Skeletal muscle tissue (tissue), 3 donors: ENCODE measurements at regions not wholly inside any gene's neighbourhood (a gene's known extent, or its start where the extent isn't known, plus 50 kb on each side); places are given as distances from the start of the nearest gene placed in this dataset.
"Not testable (repeated sequence)": the region's sequence is repeated elsewhere in the genome, so short reads cannot be mapped to it uniquely, and the experiment has no call there.

Experiments
- H3K27ac ChIP-seq: one replicate; pipeline ENCODE4 v1.7.0; 2013; ENCODE audit warnings: mild to moderate bottlenecking, low read depth, low read length, inconsistent platforms
- H3K27me3 ChIP-seq, 3 donors: one replicate each; pipeline ENCODE4 v1.7.0; 2013; ENCODE audit warnings: low read length in 3 of 3; ENCODE audit not compliant: control insufficient read depth in 3 of 3, insufficient read depth in 3 of 3
- H3K36me3 ChIP-seq, 3 donors: one replicate each; pipeline ENCODE4 v1.7.0; 2013; ENCODE audit warnings: low read length in 3 of 3; ENCODE audit not compliant: control insufficient read depth in 3 of 3, insufficient read depth in 3 of 3
- H3K4me1 ChIP-seq, 3 donors: one replicate each; pipeline ENCODE4 v1.7.0; 2013; ENCODE audit warnings: low read length in 3 of 3, mild to moderate bottlenecking in 3 of 3; ENCODE audit not compliant: control insufficient read depth in 3 of 3, insufficient read depth in 3 of 3
- H3K4me3 ChIP-seq, 3 donors: one replicate each; pipeline ENCODE4 v1.7.0; 2013; ENCODE audit warnings: low read length in 3 of 3
- H3K9ac ChIP-seq, 3 donors: one replicate each; pipeline ENCODE4 v1.7.0; 2013; ENCODE audit warnings: low read length in 3 of 3, mild to moderate bottlenecking in 3 of 3, moderate library complexity in 2 of 3, low read depth in 1 of 3
- H3K9me3 ChIP-seq, 3 donors: one replicate each; pipeline ENCODE4 v1.7.0; 2013; ENCODE audit warnings: low read length in 3 of 3; ENCODE audit not compliant: control insufficient read depth in 3 of 3
- donor health status: Osteomylitis.

DNA sequence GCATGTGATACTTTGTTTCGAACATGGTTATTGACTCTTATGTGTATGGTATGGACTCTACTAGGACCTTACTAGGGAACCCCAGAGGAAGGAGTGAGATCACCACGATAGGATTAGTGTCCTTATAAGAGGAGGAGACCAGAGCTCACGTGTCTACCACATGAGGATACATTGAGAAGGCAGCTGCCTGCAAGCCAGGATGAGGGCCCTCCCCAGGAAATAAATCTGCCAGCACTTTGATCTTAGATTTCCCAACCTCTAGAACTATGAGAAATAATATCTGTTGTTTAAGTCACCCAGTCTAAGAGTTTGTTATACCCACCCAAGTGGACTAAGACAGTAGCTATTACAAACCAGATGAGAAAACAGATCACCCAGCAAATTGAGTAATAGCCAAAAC, 559.3 kb upstream of the USP24 start:
- H3K36me3 ChIP-seq: no peaks in the 10 kb centered on the region
- no peaks in the 10 kb centered on the region for H3K4me1 ChIP-seq
- no peak overlapping the region for H3K4me3 ChIP-seq
- no peak overlapping the region for H3K9ac ChIP-seq
- no peaks in the 10 kb centered on the region for H3K9me3 ChIP-seq
- no peaks in the 10 kb centered on the region for H3K27me3 ChIP-seq
- no peak overlapping the region for H3K27ac ChIP-seq

GRCh38 chr1:55773211-55773940, 558.2 kb upstream of the USP24 start:
- H3K36me3 ChIP-seq: no peaks in the 10 kb centered on the region
- H3K9ac ChIP-seq: no peak overlapping the region
- H3K9me3 ChIP-seq: no peaks in the 10 kb centered on the region
- H3K27me3 ChIP-seq: no peaks in the 10 kb centered on the region
- H3K4me3 ChIP-seq: no peak overlapping the region
- H3K27ac ChIP-seq: no peak overlapping the region
- no peaks in the 10 kb centered on the region for H3K4me1 ChIP-seq

DNA sequence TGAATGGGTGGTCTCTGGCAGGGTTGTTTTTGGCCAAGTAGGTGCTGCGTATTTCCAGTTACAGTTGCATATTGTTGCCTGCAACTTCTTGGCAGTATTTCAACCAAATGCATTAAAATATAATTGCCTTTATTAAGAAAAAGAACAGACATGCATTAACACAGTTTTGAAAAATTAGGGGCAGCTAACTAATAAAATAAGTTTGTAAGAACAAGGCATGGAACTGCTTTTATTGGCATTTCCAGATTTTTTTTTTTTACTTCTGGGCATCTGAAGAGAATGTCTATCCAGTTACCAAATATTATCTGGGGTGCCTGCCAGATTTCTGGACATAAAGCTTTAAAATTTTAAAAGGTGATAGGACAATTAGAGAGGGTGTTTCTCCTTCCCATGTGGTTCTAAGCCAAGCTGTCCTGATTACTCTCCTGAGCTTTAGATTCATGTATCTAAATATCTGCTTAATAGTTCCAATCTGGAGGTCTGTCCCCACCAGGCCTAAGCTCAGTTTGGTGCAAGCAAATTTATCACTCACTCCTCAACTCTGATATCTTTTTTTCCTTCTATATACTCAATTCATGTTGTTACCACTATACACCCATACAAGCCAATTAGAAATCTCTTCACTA, 553.3 kb upstream of the USP24 start:
- Histone ChIP-seq H3K27me3 (no peaks in the 10 kb centered on the region), H3K9me3 (no peaks in the 10 kb centered on the region), H3K4me3 (no peak overlapping the region), H3K27ac (no peak overlapping the region), H3K36me3 (no peaks in the 10 kb centered on the region), H3K4me1 (no peaks in the 10 kb centered on the region), H3K9ac (no peak overlapping the region)

- H3K36me3 ChIP-seq: no peaks in the 10 kb centered on the region
- no peaks in the 10 kb centered on the region for H3K27me3 ChIP-seq
- H3K4me3 ChIP-seq: no peak overlapping the region
- no peak overlapping the region for H3K27ac ChIP-seq
- H3K9me3 ChIP-seq: no peaks in the 10 kb centered on the region
- no peak overlapping the region for H3K9ac ChIP-seq
- H3K4me1 ChIP-seq: no peaks in the 10 kb centered on the region
Measured at GRCh38 chr1:55767171-55767570, 552.0 kb upstream of the USP24 start.

GRCh38 chr1:55765505-55765904, 550.3 kb upstream of the USP24 start:
- not testable (repeated sequence) for H3K4me3 ChIP-seq, H3K27ac ChIP-seq, H3K9ac ChIP-seq

DNA sequence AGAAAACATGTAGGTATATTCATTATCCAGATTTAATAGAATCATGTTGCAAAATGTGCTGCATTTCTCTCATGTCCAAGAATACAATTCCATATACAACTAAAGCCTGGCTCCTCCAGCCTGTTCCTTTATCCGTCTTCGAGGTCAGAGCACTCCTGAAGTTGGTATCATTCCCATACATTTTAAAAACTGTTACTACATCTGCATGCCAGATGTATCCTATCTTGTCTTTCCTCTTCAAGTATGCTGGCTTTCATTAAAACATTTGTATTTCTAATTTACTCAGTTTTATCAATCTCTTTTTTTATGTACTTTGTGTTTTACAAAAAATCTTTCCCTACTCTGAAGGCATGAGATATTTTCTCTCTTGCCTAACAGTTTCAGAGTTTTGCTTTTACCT, 536.6 kb upstream of the USP24 start:
- H3K27me3 ChIP-seq: no peaks in the 10 kb centered on the region
- H3K4me1 ChIP-seq: no peaks in the 10 kb centered on the region
- H3K27ac ChIP-seq: no peak overlapping the region
- no peak overlapping the region for H3K9ac ChIP-seq
- no peaks in the 10 kb centered on the region for H3K9me3 ChIP-seq
- no peaks in the 10 kb centered on the region for H3K36me3 ChIP-seq
- no peak overlapping the region for H3K4me3 ChIP-seq

More at GRCh38 chr1:55765505-55765904, 550.3 kb upstream of the USP24 start:
- H3K9me3 ChIP-seq, H3K4me1 ChIP-seq, H3K27me3 ChIP-seq, H3K36me3 ChIP-seq: not testable (repeated sequence)

DNA sequence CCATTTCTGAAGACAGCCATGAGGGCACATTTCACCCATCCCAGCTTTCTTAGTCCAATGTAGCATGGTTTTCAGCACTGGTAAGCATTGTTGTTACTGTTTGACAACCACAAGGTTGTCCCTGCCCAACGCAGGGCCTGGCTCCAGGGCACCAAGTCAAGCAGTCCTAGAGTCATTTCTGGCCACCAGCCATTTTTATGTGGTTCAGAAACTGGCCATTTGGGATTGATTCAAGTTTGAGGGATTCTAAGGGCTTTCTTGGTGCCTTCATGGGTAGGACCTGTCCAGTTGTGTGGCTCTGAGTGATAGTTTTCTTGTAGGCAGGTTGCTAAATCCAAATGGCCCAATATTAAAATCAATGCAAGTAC, 535.4 kb upstream of the USP24 start:
- Histone ChIP-seq H3K27ac (no peak overlapping the region), H3K9me3 (no peaks in the 10 kb centered on the region)

DNA sequence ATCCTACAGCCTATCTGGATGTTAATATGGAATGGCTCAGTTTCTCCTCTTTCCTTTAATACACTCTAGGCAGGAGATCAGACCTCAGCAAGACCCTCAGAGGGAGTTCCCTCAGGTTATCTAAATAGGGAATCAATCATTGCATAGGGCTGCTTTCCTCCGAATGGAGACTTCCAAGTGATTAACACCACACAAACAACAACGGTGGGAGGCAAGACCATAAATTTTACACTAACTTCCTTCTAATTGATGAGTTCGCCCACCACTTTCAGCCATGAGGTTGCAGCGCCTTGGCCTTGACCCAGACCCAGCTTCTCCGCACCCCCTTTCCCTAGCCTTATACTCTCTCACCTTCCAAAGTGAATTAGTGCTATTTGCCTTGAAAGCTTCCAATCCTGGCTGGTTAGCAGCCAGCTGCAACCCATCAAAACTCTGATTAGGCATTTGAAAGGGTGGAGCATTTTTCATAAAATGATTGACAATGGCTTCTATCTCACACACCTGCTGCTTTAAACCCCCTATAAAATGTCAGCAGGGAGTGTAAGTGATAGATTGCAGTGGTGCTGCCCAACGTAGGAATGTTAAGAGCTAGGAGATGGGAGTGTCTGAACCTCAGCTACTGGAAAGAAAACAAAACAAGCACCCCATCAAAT, 534.9 kb upstream of the USP24 start:
- Histone ChIP-seq H3K9me3 (no peaks in the 10 kb centered on the region), H3K4me3 (no peak overlapping the region), H3K4me1 (no peaks in the 10 kb centered on the region), H3K27me3 (no peaks in the 10 kb centered on the region), H3K36me3 (no peaks in the 10 kb centered on the region), H3K9ac (no peak overlapping the region), H3K27ac (no peak overlapping the region)

More for the DNA sequence above, 535.4 kb upstream of the USP24 start:
- H3K27me3 ChIP-seq: no peaks in the 10 kb centered on the region
- H3K36me3 ChIP-seq: no peaks in the 10 kb centered on the region
- no peaks in the 10 kb centered on the region for H3K4me1 ChIP-seq
- no peak overlapping the region for H3K9ac ChIP-seq
- no peak overlapping the region for H3K4me3 ChIP-seq

GRCh38 chr1:55747408-55747841, 532.3 kb upstream of the USP24 start:
- H3K4me1 ChIP-seq: no peaks in the 10 kb centered on the region
- H3K27ac ChIP-seq: no peak overlapping the region

DNA sequence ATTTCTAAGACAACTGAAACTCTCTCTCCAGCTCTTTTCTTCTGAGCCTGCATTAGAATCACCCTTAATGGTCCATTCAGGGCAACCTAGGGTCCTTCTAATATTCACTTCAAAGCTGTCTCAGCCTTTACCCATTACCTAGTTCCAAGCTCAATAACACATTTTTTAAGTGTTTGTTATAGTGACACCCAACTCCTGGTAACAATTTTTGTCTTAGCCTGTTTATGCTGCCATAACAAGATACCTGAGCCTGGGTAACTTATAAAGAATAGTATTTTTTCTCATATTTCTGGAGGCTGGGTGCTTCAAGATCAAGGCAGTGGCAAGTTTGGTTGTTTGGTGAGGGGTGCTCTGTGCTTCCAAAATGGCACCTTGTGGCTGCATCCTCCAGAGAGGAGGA, 531.5 kb upstream of the USP24 start:
- Histone ChIP-seq H3K36me3 (no peaks in the 10 kb centered on the region), H3K4me1 (no peaks in the 10 kb centered on the region), H3K4me3 (no peak overlapping the region), H3K27ac (no peak overlapping the region), H3K27me3 (no peaks in the 10 kb centered on the region), H3K9me3 (no peaks in the 10 kb centered on the region), H3K9ac (no peak overlapping the region)

More at GRCh38 chr1:55747408-55747841, 532.3 kb upstream of the USP24 start:
- no peaks in the 10 kb centered on the region for H3K27me3 ChIP-seq
- no peaks in the 10 kb centered on the region for H3K9me3 ChIP-seq
- no peaks in the 10 kb centered on the region for H3K36me3 ChIP-seq
- H3K4me3 ChIP-seq: no peak overlapping the region
- H3K9ac ChIP-seq: no peak overlapping the region
